Activated CD4-positive, CD25-positive, alpha-beta regulatory T cell (primary cell): ENCODE measurements at regions not wholly inside any gene's neighbourhood (a gene's known extent, or its start where the extent isn't known, plus 50 kb on each side); places are given as distances from the start of the nearest gene placed in this dataset.
"Not testable (repeated sequence)": the region's sequence is repeated elsewhere in the genome, so short reads cannot be mapped to it uniquely, and the experiment has no call there.

Experiments used
- DNase-seq, 4 experiments: peaks; one replicate each; lab custom pipeline; 2025; lab: John Stamatoyannopoulos, UW

- DNase-seq: not testable (repeated sequence)
These were observed 84.5 kb downstream of the IDS start for GRCh38 chrX:149420566-149420965.

- no peak for DNase-seq
These were observed 107.1 kb downstream of the IDS start for GRCh38 chrX:149398027-149398426.

GRCh38 chrX:149392921-149393320 is 112.2 kb downstream of the IDS start:
- no peak for DNase-seq

- DNase-seq: no peak
These were observed 121.3 kb downstream of the IDS start for GRCh38 chrX:149383852-149384251.

GRCh38 chrX:149374751-149375150 is 130.4 kb downstream of the IDS start:
- no peak for DNase-seq

- no peak for DNase-seq
These were observed 132.2 kb downstream of the IDS start for GRCh38 chrX:149372866-149373265.

GRCh38 chrX:149371986-149372385 is 133.1 kb downstream of the IDS start:
- no peak for DNase-seq

GRCh38 chrX:149370097-149370496 is 135.0 kb downstream of the IDS start:
- no peak for DNase-seq

- DNase-seq: no peak
These were observed 139.6 kb downstream of the IDS start for GRCh38 chrX:149365552-149365951.

- DNase-seq: no peak
These were observed 140.0 kb downstream of the IDS start for GRCh38 chrX:149365061-149365460.

GRCh38 chrX:149363965-149364364 is 141.1 kb downstream of the IDS start:
- no peak for DNase-seq

GRCh38 chrX:149346306-149346705 is 158.8 kb downstream of the IDS start:
- no peak for DNase-seq

GRCh38 chrX:149322316-149322715 is 182.8 kb downstream of the IDS start:
- DNase-seq: no peak

- no peak for DNase-seq
These were observed 191.2 kb downstream of the IDS start for GRCh38 chrX:149313871-149314371.

GRCh38 chrX:149312988-149313387 is 192.1 kb downstream of the IDS start:
- DNase-seq: no peak

GRCh38 chrX:149312097-149312496 is 193.0 kb downstream of the IDS start:
- DNase-seq: no peak

- no peak for DNase-seq
These were observed 202.4 kb downstream of the IDS start for GRCh38 chrX:149302705-149303104.

- DNase-seq: no peak
These were observed 207.0 kb downstream of the IDS start for GRCh38 chrX:149298111-149298510.

GRCh38 chrX:149296092-149296491 is 209.0 kb downstream of the IDS start:
- no peak for DNase-seq

- peak in 2 of 4 experiments; percentile 1 for DNase-seq
These were observed 218.2 kb downstream of the IDS start for GRCh38 chrX:149286940-149287349.

GRCh38 chrX:149284616-149285015 is 220.5 kb downstream of the IDS start:
- DNase-seq: no peak

- DNase-seq: no peak
These were observed 221.3 kb downstream of the IDS start for GRCh38 chrX:149283853-149284252.

- DNase-seq: no peak
These were observed 222.2 kb downstream of the IDS start for GRCh38 chrX:149282909-149283308.

- DNase-seq: no peak
These were observed 225.1 kb downstream of the IDS start for GRCh38 chrX:149280011-149280410.

- no peak for DNase-seq
These were observed 229.3 kb downstream of the IDS start for GRCh38 chrX:149275836-149276235.
